Heart right ventricle (tissue), 16 donors: ENCODE measurements at regions not wholly inside any gene's neighbourhood (a gene's known extent, or its start where the extent isn't known, plus 50 kb on each side); places are given as distances from the start of the nearest gene placed in this dataset.

Experiments
- ATAC-seq, 8 donors: fragments of 200-7000 bp; cut with Tn5 transposase; one replicate each; pipeline ENCODE4 v1.9.1; 2020; ENCODE audit warnings: mild to moderate bottlenecking in 8 of 8, moderate library complexity in 8 of 8, moderate number of reproducible peaks in 1 of 8
- DNase-seq, 2 donors: peaks; one replicate each; pipeline ENCODE4 v3.0.0-alpha.2; 2020
- H3K27ac ChIP-seq, 10 donors: fragments of 200-600 bp; sonication (generic) in 2 of 10; one replicate each; pipeline versions ENCODE4 v1.5.0 to v1.8.0; 2020 to 2022; ENCODE audit warnings: mild to moderate bottlenecking in 3 of 10
- H3K27me3 ChIP-seq, 7 donors: fragments of 200-600 bp; one replicate each; pipeline ENCODE4 v1.8.0; 2021 to 2022; ENCODE audit warnings: mild to moderate bottlenecking in 2 of 7
- H3K36me3 ChIP-seq, 9 donors: fragments of 200-600 bp; sonication (generic) in 1 of 9; one replicate each; pipeline versions ENCODE4 v1.5.0 to v1.8.0; 2020 to 2022; ENCODE audit warnings: mild to moderate bottlenecking in 2 of 9
- H3K4me1 ChIP-seq, 9 donors: fragments of 200-600 bp; sonication (generic) in 1 of 9; one replicate each; pipeline versions ENCODE4 v1.5.0 to v1.8.0; 2020 to 2022; ENCODE audit warnings: mild to moderate bottlenecking in 4 of 9
- H3K4me3 ChIP-seq, 10 donors: fragments of 200-600 bp; sonication (generic) in 2 of 10; one replicate each; pipeline versions ENCODE4 v1.5.0 to v1.8.0; 2020 to 2022; ENCODE audit warnings: mild to moderate bottlenecking in 7 of 10, moderate library complexity in 2 of 10
- H3K9me3 ChIP-seq, 11 donors: fragments of 200-600 bp in 10 of 11; sonication (generic) in 2 of 11; one replicate each; pipeline versions ENCODE4 v1.5.0 to v1.8.0; 2013 to 2022; ENCODE audit warnings: mild to moderate bottlenecking in 2 of 11, control low read depth in 1 of 11, moderate library complexity in 1 of 11
- WGBS, 2 donors: extraction: QIAGEN DNeasy Blood & Tissue Kit; methylation state at CpG; one replicate each; pipeline ENCODE4 v1.1.7; 2013; ENCODE audit warnings: inconsistent platforms in 1 of 2; 5-methylcytosine and 5-hydroxymethylcytosine counted together
- intact Hi-C, 10 donors: fragments of 100-400 bp; cut with DNase I; formaldehyde crosslinking; loops; one replicate each; pipeline versions ENCODE4 v1.11.1 to v1.14.2; 2022
- TF ChIP-seq, protein P1 (sequence below), 9 donors: fragments of 200-600 bp; sonication (generic) in 2 of 9; IDR thresholded peaks; one replicate each; pipeline versions ENCODE4 v1.5.0 to v1.8.0; 2021 to 2022; ENCODE audit warnings: antibody characterized with exemption in 9 of 9, mild to moderate bottlenecking in 5 of 9, moderate library complexity in 1 of 9
- donor health status: Arrhythmogenic right ventricular cardiomyopathy.
- donor health status: ischemic (EF 13 %, LVEDD 7.1; RV severe dilation, severe dysfunction).
- donor health status: healthy with polysubstance abuse.
- donor health status: DM: no; HTN: yes; CAD: no.
- donor health status: DM: no; HTN: no; CAD: no.
- donor health status: ischemic (EF 25% LVEDD 6.9; RV normal size, moderate dysfunction).
- donor health status: ischemic (EF 25% LVEDD 5.7; RV mildly dilated, moderate dysfunction).
- donor health status: healthy.
- donor health status: DM: yes; HTN: yes; CAD: no.
- donor health status: Ischemic cardiomyopathy.
- donor health status: ischemic (EF 35%, LVEDD 5.7; RV mildly dilated, moderate dysfunction).
- donor health status: nonischemic (EF 11% LVEDD 7.7; RV severe dilation, severe dysfunction).
- donor health status: DM: yes; HTN: yes; CAD: no.
- donor health status: PGD.
- donor health status: ischemic (EF 29% LVEDD 5.4; RV normal size, mild dysfunction).
- donor health status: nonischemic (EF 23%, LVEDD 6.1; RV moderate dilation, normal function).

DNA sequence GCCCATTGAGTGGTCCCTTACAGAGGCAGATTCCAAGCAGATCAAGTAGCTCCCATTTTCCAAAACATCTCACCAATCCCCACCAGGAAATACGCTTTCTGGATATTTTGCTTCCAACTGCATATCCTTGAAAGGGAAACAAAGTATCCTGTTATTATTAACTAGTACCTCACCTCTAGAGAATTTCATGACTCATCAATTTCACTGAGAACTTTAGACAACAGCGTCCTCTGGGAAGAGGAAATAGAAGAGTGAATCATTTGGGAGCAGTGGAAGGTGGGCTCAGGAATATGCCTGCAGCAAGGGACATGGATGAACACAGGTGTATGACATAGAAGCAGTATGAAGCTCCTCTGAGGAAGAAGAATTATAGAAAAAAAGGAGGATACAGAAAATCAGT is 186.7 kb downstream of the MARCHF11 start:
- Histone ChIP-seq H3K4me1 (peaks cover 0 to 10% (median 0%) of the 10 kb centered on the region in 9 donors), H3K9me3 (peaks cover 0 to 32% (median 18%) of the 10 kb centered on the region in 11 donors), H3K27ac (no peak overlapping the region), H3K36me3 (no peaks in the 10 kb centered on the region), H3K4me3 (no peak overlapping the region), H3K27me3 (no peaks in the 10 kb centered on the region)
- intact Hi-C loops = loop anchor here (5.0 to 10.0 kb wide), 9 partner anchors 158 to 888 kb away; no protein-coding TSS in a partner anchor
- DNase-seq = no peak
- peak in 2 of 8 donors; percentile 35 to 42 for ATAC-seq
- TF ChIP-seq, protein P1, sequence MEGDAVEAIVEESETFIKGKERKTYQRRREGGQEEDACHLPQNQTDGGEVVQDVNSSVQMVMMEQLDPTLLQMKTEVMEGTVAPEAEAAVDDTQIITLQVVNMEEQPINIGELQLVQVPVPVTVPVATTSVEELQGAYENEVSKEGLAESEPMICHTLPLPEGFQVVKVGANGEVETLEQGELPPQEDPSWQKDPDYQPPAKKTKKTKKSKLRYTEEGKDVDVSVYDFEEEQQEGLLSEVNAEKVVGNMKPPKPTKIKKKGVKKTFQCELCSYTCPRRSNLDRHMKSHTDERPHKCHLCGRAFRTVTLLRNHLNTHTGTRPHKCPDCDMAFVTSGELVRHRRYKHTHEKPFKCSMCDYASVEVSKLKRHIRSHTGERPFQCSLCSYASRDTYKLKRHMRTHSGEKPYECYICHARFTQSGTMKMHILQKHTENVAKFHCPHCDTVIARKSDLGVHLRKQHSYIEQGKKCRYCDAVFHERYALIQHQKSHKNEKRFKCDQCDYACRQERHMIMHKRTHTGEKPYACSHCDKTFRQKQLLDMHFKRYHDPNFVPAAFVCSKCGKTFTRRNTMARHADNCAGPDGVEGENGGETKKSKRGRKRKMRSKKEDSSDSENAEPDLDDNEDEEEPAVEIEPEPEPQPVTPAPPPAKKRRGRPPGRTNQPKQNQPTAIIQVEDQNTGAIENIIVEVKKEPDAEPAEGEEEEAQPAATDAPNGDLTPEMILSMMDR (IDR thresholded peaks at IDR 0.05) = no peak
- WGBS, 2 donors = 51 to 56% methylated on average over 2 of the region's 2 CpGs

DNA sequence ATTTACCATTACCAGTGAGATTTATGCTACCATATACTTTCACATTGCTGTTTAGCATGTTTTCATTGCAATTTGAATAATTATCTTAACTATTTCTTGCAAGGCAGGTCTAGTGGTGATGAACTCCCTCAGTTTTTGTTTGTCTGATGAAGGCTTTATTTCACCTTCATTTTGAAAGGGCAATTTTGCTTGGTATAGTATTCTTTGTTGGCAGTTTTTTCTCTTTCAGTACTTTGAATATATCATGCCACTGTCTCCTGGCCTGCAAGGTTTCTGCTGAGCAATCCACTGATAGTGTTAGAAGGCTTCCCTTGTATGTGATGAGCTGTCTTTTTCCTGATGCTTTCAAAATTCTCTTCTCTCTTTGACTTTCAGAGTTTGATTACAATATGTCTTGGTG is 188.0 kb downstream of the MARCHF11 start:
- peaks cover 0 to 10% (median 0%) of the 10 kb centered on the region in 9 donors for H3K4me1 ChIP-seq
- peaks cover 0 to 32% (median 18%) of the 10 kb centered on the region in 11 donors for H3K9me3 ChIP-seq
- no peaks in the 10 kb centered on the region for H3K36me3 ChIP-seq
- intact Hi-C loops = loop anchor here (5.0 to 10.0 kb wide), 9 partner anchors 157 to 887 kb away; no protein-coding TSS in a partner anchor
- TF ChIP-seq, protein P1 (IDR thresholded peaks at IDR 0.05) = no peak
- no peak overlapping the region for H3K27ac ChIP-seq
- no peak overlapping the region for H3K4me3 ChIP-seq
- ATAC-seq (no peak), DNase-seq (no peak)
- no peaks in the 10 kb centered on the region for H3K27me3 ChIP-seq
